Panc1 (cell line): ENCODE measurements at regions not wholly inside any gene's neighbourhood (a gene's known extent, or its start where the extent isn't known, plus 50 kb on each side); places are given as distances from the start of the nearest gene placed in this dataset.
"Not testable (repeated sequence)": the region's sequence is repeated elsewhere in the genome, so short reads cannot be mapped to it uniquely, and the experiment has no call there.

Experiments
- REST ChIP-seq, 2 experiments: IDR thresholded peaks; 2 replicates each; pipeline ENCODE4 v1.6.1; 2011 to 2012; ENCODE audit warnings: low read depth in 2 of 2, control low read depth in 1 of 2, low read length in 1 of 2, mild to moderate bottlenecking in 1 of 2, moderate library complexity in 1 of 2; ENCODE audit not compliant: insufficient read depth in 1 of 2
- TCF7L2 ChIP-seq: IDR thresholded peaks from 2 replicates; pipeline ENCODE4 v1.6.1; 2011; ENCODE audit warnings: mild to moderate bottlenecking, low read depth, low read length, inconsistent platforms

- TF ChIP-seq REST (IDR thresholded peaks at IDR 0.05; ENCODE audit: insufficient read depth in 1 of 2, low read depth in 2 of 2, low read length in 1 of 2); TCF7L2: not testable (repeated sequence)
These were observed 378.3 kb downstream of the HLX start for GRCh38 chr1:221257548-221257947.
